ENCODE measurements at regions not wholly inside any gene's neighbourhood (a gene's known extent, or its start where the extent isn't known, plus 50 kb on each side); places are given as distances from the start of the nearest gene placed in this dataset.

GRCh38 chr1:163408262-163408661 lies 86.5 kb downstream of the NUF2 start:
- no peak for TF ChIP-seq CTCF (IDR thresholded peaks at IDR 0.05; ENCODE audit: poor library complexity, severe bottlenecking)
- TF ChIP-seq SMC3 (conservative IDR thresholded peaks at IDR 0.05; ENCODE audit: poor library complexity): no peak
- TF ChIP-seq TAF1 (IDR thresholded peaks at IDR 0.05; ENCODE audit: low read depth): no peak

Measured in neural cell (in vitro differentiated cells).